ENCODE measurements at regions not wholly inside any gene's neighbourhood (a gene's known extent, or its start where the extent isn't known, plus 50 kb on each side); places are given as distances from the start of the nearest gene placed in this dataset.

- TF ChIP-seq HMGXB4 (CRISPR knock-in tag; IDR thresholded peaks at IDR 0.05) (no peak), FOXP1 (CRISPR knock-in tag; IDR thresholded peaks at IDR 0.05; ENCODE audit: borderline replicate concordance) (no peak), ZNF425 (CRISPR knock-in tag; conservative IDR thresholded peaks at IDR 0.05) (no peak)
Measured at GRCh38 chr12:125389061-125389697, 323.9 kb downstream of the AACS start (continued).

- Mint-ChIP-seq H3K27ac (no peak overlapping the region), H3K36me3 (peaks cover 29% of the 10 kb centered on the region), H3K4me1 (no peaks in the 10 kb centered on the region), H3K27me3 (ENCODE audit: low read depth) (no peaks in the 10 kb centered on the region), H3K9me3 (peaks cover 35% of the 10 kb centered on the region), H3K4me3 (no peak overlapping the region)
- ChIA-PET POLR2A (no interaction called here), CTCF (no interaction called here)
- no peak for ATAC-seq
- DNase-seq (ENCODE audit: low spot score) = no peak
- TF ChIP-seq E2F1 (CRISPR knock-in tag; IDR thresholded peaks at IDR 0.05) = no peak
- TF ChIP-seq NR3C1 (CRISPR knock-in tag; conservative IDR thresholded peaks at IDR 0.05; ENCODE audit: low read depth) = no peak
- TF ChIP-seq JAZF1 (CRISPR knock-in tag; IDR thresholded peaks at IDR 0.05) = no peak
- TF ChIP-seq ZNF138 (CRISPR knock-in tag; conservative IDR thresholded peaks at IDR 0.05) = no peak
- no peak for TF ChIP-seq E2F4 (CRISPR knock-in tag; IDR thresholded peaks at IDR 0.05; ENCODE audit: borderline replicate concordance, low read depth)
- TF ChIP-seq ZNF219 (CRISPR knock-in tag; IDR thresholded peaks at IDR 0.05; ENCODE audit: borderline replicate concordance) = no peak
- TF ChIP-seq HMGA2 (CRISPR knock-in tag; IDR thresholded peaks at IDR 0.05) = no peak
- no peak for TF ChIP-seq PRDM15 (CRISPR knock-in tag; IDR thresholded peaks at IDR 0.05)
- TF ChIP-seq PRRX2 (CRISPR knock-in tag; IDR thresholded peaks at IDR 0.05) = no peak
- TF ChIP-seq TEAD4 (CRISPR knock-in tag; IDR thresholded peaks at IDR 0.05) = no peak
- no peak for TF ChIP-seq ZBTB21 (CRISPR knock-in tag; IDR thresholded peaks at IDR 0.05; ENCODE audit: borderline replicate concordance)
- no peak for TF ChIP-seq MYBL2 (CRISPR knock-in tag; IDR thresholded peaks at IDR 0.05)
- no peak for TF ChIP-seq ZNF671 (CRISPR knock-in tag; IDR thresholded peaks at IDR 0.05)
Measured at GRCh38 chr12:125393569-125393968, 328.3 kb downstream of the AACS start.
